ENCODE measurements at regions not wholly inside any gene's neighbourhood (a gene's known extent, or its start where the extent isn't known, plus 50 kb on each side); places are given as distances from the start of the nearest gene placed in this dataset.

DNA sequence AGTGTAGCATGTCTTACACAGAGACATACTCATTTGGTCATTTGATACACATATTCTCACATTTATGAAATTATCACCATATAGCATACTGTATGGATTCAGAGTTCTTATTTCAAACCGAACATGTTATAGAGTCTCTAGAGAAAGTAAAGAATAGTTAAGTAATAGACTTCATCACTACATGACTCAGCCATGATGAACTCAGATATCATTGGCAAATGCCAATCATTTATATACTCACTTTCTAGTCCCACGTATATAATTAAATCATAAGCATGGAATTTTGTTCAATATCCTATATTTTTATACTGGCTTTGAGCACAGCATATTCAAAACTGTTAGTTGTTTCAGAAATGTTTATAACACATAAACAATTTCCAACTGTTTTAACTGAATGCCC is 749.9 kb downstream of the HACE1 start:
- Histone ChIP-seq H3K27me3 (ENCODE audit: insufficient read depth, low read depth) (no peaks in the 10 kb centered on the region), H3K9ac (no peak overlapping the region), H3K27ac (no peak overlapping the region), H3K36me3 (ENCODE audit: insufficient read depth) (no peaks in the 10 kb centered on the region), H3K4me2 (no peak overlapping the region), H2AFZ (ENCODE audit: low read depth) (no peak overlapping the region), H3K4me3 (IDR thresholded peaks at IDR 0.05; ENCODE audit: insufficient read depth, low read depth, low read length) (no peak overlapping the region), H3K4me1 (ENCODE audit: low read depth, poor library complexity, severe bottlenecking) (no peaks in the 10 kb centered on the region), H4K20me1 (ENCODE audit: insufficient read depth) (no peaks in the 10 kb centered on the region), H3K79me2 (ENCODE audit: insufficient read depth, low read depth) (no peaks in the 10 kb centered on the region)
- TF ChIP-seq, protein P1, sequence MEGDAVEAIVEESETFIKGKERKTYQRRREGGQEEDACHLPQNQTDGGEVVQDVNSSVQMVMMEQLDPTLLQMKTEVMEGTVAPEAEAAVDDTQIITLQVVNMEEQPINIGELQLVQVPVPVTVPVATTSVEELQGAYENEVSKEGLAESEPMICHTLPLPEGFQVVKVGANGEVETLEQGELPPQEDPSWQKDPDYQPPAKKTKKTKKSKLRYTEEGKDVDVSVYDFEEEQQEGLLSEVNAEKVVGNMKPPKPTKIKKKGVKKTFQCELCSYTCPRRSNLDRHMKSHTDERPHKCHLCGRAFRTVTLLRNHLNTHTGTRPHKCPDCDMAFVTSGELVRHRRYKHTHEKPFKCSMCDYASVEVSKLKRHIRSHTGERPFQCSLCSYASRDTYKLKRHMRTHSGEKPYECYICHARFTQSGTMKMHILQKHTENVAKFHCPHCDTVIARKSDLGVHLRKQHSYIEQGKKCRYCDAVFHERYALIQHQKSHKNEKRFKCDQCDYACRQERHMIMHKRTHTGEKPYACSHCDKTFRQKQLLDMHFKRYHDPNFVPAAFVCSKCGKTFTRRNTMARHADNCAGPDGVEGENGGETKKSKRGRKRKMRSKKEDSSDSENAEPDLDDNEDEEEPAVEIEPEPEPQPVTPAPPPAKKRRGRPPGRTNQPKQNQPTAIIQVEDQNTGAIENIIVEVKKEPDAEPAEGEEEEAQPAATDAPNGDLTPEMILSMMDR (conservative IDR thresholded peaks at IDR 0.05; ENCODE audit: low read depth, low read length) = no peak

DNA sequence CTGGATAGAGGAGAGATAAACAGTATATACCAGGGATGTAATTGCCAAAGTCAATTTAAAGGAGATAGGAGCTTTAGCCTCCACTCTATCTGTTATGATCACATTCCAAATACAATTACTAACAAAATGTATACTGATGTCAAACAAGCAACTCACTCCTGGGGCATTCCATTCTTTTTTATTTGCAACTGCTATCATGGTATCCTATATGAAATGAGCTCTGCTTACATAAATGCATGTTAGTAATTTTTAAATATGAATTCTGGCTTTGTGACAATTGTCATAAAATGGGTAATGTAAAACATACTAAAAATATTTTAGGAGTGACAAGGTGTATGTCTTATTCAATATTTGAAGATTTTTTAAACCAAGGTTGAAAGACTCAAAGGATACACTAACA is 751.1 kb downstream of the HACE1 start:
- Histone ChIP-seq H3K27me3 (ENCODE audit: insufficient read depth, low read depth) (no peaks in the 10 kb centered on the region), H2AFZ (ENCODE audit: low read depth) (no peak overlapping the region), H3K4me1 (ENCODE audit: low read depth, poor library complexity, severe bottlenecking) (no peaks in the 10 kb centered on the region), H3K79me2 (ENCODE audit: insufficient read depth, low read depth) (no peaks in the 10 kb centered on the region), H3K9ac (no peak overlapping the region), H3K36me3 (ENCODE audit: insufficient read depth) (no peaks in the 10 kb centered on the region), H3K27ac (no peak overlapping the region), H3K4me2 (no peak overlapping the region), H4K20me1 (ENCODE audit: insufficient read depth) (no peaks in the 10 kb centered on the region), H3K4me3 (IDR thresholded peaks at IDR 0.05; ENCODE audit: insufficient read depth, low read depth, low read length) (no peak overlapping the region)
- TF ChIP-seq, protein P1 (conservative IDR thresholded peaks at IDR 0.05; ENCODE audit: low read depth, low read length) = no peak

DNA sequence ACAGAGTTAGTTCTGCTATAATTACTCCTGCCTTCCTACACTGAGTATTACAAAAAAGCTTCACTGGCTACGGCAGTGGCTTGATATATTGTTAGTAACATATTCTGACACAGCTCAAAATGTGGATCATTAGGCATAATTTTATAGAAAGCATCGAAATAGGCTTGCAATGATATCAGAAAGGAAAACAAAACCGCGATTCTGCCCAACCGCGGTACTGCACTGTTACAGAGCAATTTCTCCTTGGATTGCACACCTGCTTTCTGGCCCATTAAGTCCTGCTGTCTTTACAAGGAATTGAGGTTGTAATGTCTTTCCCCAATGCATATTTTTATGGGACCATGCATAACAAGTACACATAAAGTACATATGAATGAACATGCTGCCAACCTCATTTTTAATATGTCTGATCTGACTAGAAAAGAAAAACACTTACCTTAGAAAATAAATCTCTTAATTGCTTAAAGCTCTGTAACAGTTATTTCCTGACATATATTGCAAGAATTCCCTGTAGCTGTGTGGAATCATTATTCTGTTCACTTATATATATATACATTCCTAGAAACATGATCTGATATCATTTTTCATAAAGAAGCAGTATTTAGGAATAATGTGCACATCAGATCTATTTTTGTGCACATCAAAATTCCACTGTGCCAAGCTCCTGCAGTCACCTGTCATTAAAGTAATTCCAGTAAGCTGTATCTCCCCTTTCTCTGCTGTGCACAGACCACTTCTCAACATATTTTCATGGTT is 763.9 kb downstream of the HACE1 start:
- Histone ChIP-seq H3K4me3 (IDR thresholded peaks at IDR 0.05; ENCODE audit: insufficient read depth, low read depth, low read length) (no peak overlapping the region), H3K27me3 (ENCODE audit: insufficient read depth, low read depth) (no peaks in the 10 kb centered on the region), H3K4me1 (ENCODE audit: low read depth, poor library complexity, severe bottlenecking) (no peaks in the 10 kb centered on the region), H2AFZ (ENCODE audit: low read depth) (no peak overlapping the region), H4K20me1 (ENCODE audit: insufficient read depth) (no peaks in the 10 kb centered on the region), H3K79me2 (ENCODE audit: insufficient read depth, low read depth) (no peaks in the 10 kb centered on the region), H3K36me3 (ENCODE audit: insufficient read depth) (no peaks in the 10 kb centered on the region), H3K27ac (no peak overlapping the region), H3K9ac (no peak overlapping the region), H3K4me2 (no peak overlapping the region)
- TF ChIP-seq, protein P1 (conservative IDR thresholded peaks at IDR 0.05; ENCODE audit: low read depth, low read length) = no peak

DNA sequence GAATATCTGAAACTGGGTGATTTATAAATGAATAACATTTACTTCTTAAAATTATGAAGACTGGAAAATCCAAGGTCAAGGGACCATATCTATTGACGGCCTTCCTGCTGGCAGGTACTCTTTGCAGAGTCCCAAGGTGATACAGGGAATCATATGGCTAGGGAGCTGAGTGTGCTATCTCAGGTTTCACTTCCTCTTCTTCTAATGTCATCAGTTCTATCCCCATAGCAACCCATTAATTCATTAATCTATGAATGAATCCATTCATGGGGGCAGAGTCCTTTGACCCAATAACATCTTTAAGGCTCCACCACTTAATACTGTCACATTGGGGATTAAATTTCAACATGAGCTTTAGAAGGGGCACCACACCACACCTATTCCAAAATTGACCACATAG is 772.0 kb downstream of the HACE1 start:
- no peak overlapping the region for H3K4me3 ChIP-seq (IDR thresholded peaks at IDR 0.05; ENCODE audit: insufficient read depth, low read depth, low read length)
- H3K4me2 ChIP-seq = no peak overlapping the region
- H3K79me2 ChIP-seq (ENCODE audit: insufficient read depth, low read depth) = no peaks in the 10 kb centered on the region
- no peak overlapping the region for H3K27ac ChIP-seq
- H4K20me1 ChIP-seq (ENCODE audit: insufficient read depth) = no peaks in the 10 kb centered on the region
- no peaks in the 10 kb centered on the region for H3K36me3 ChIP-seq (ENCODE audit: insufficient read depth)
- H3K4me1 ChIP-seq (ENCODE audit: low read depth, poor library complexity, severe bottlenecking) = no peaks in the 10 kb centered on the region
- no peaks in the 10 kb centered on the region for H3K27me3 ChIP-seq (ENCODE audit: insufficient read depth, low read depth)
- H3K9ac ChIP-seq = no peak overlapping the region
- TF ChIP-seq, protein P1 (conservative IDR thresholded peaks at IDR 0.05; ENCODE audit: low read depth, low read length) = no peak
- no peak overlapping the region for H2AFZ ChIP-seq (ENCODE audit: low read depth)
